A549 (cell line): ENCODE measurements at regions not wholly inside any gene's neighbourhood (a gene's known extent, or its start where the extent isn't known, plus 50 kb on each side); places are given as distances from the start of the nearest gene placed in this dataset.

Source experiments
- ATAC-seq, 2 experiments: fragments of 200-7000 bp in 1 of 2; fragments of >200 bp in 1 of 2; cut with Nextera tagmentation in 1 of 2; cut with Tn5 transposase in 1 of 2; 3 replicates each; pipeline versions ENCODE4 v1.8.0 to v1.9.1; 2018 to 2020; ENCODE audit warnings: mild to moderate bottlenecking in 1 of 2, moderate library complexity in 1 of 2
- CTCF ChIA-PET: fragments of 300-600 bp; sonication (Branson Sonifier 250); formaldehyde crosslinking; extraction: SDS; loops from one replicate; lab custom pipeline; 2021; ENCODE audit warnings: antibody characterized with exemption, inconsistent platforms; lab: Yijun Ruan, JAX
- POLR2A ChIA-PET: fragments of 350-600 bp; formaldehyde crosslinking; extraction: SDS; loops from one replicate; lab custom pipeline; 2021; ENCODE audit warnings: antibody characterized with exemption, inconsistent platforms; lab: Yijun Ruan, JAX
- DNase-seq, 2 experiments: peaks; one replicate each; pipeline versions ENCODE4 v3.0.0 to v3.0.0-alpha.2; 2011 to 2016; ENCODE audit warnings: low read depth in 1 of 2, low spot score in 1 of 2
- FAIRE-seq: peaks from 2 replicates; lab custom pipeline; 2011; peaks lifted over from hg19 to GRCh38; lab: Jason Lieb, UNC
- H3K27ac ChIP-seq, 2 experiments: fragments of >200 bp; sonication (Bioruptor Twin); formaldehyde crosslinking; 3 replicates each; pipeline ENCODE4 v1.5.1; 2016 to 2017
- H3K4me1 ChIP-seq: fragments of >200 bp; sonication (Bioruptor Twin); formaldehyde crosslinking; 3 replicates; pipeline ENCODE4 v1.6.1; 2016
- H3K4me2 ChIP-seq: fragments of >200 bp; sonication (Bioruptor Twin); formaldehyde crosslinking; 3 replicates; pipeline ENCODE4 v1.6.1; 2016
- H3K4me3 ChIP-seq: fragments of >200 bp; sonication (Bioruptor Twin); formaldehyde crosslinking; 3 replicates; pipeline ENCODE4 v1.5.1; 2016
- H3K9me3 ChIP-seq: fragments of >200 bp; sonication (Bioruptor Twin); formaldehyde crosslinking; 3 replicates; pipeline ENCODE4 v1.6.1; 2016
- BCL3 ChIP-seq: fragments of >200 bp; sonication (Bioruptor Twin); formaldehyde crosslinking; IDR thresholded peaks from 3 replicates; pipeline ENCODE4 v1.6.1; 2016
- CEBPB ChIP-seq, 2 experiments: fragments of >200 bp in 1 of 2; sonication (Bioruptor Twin) in 1 of 2; formaldehyde crosslinking in 1 of 2; IDR thresholded peaks; 2 replicates each; pipeline ENCODE4 v1.6.1; 2012 to 2016
- E2F6 ChIP-seq: IDR thresholded peaks from 2 replicates; pipeline ENCODE4 v1.6.1; 2012; ENCODE audit warnings: low read depth, borderline replicate concordance
- ESRRA ChIP-seq: fragments of 150-350 bp; IDR thresholded peaks from 2 replicates; pipeline ENCODE4 v1.6.1; 2014; ENCODE audit warnings: mild to moderate bottlenecking, low read length, borderline replicate concordance
- FOSL2 ChIP-seq, 2 experiments: fragments of 450-650 bp in 1 of 2; fragments of >200 bp in 1 of 2; sonication (Bioruptor Twin) in 1 of 2; formaldehyde crosslinking; IDR thresholded peaks; 2 replicates each; pipeline versions ENCODE4 v1.5.0 to v1.6.1; 2016 to 2020; ENCODE audit warnings: mild to moderate bottlenecking in 1 of 2, moderate library complexity in 1 of 2
- GATA3 ChIP-seq: IDR thresholded peaks from 2 replicates; pipeline ENCODE4 v1.6.1; 2012; ENCODE audit warnings: borderline replicate concordance
- HDAC2 ChIP-seq: fragments of 200-600 bp; sonication (generic); IDR thresholded peaks from 2 replicates; pipeline ENCODE4 v1.6.1; 2016
- HES2 ChIP-seq: fragments of >200 bp; sonication (Bioruptor Twin); formaldehyde crosslinking; IDR thresholded peaks from 2 replicates; pipeline ENCODE4 v1.6.1; 2016
- HOXB13 ChIP-seq: fragments of 250-450 bp; sonication (Bioruptor Pico); IDR thresholded peaks from 2 replicates; pipeline ENCODE4 v1.5.0; 2020; ENCODE audit warnings: low read depth, mild to moderate bottlenecking, moderate library complexity
- HOXB5 ChIP-seq: fragments of 250-450 bp; sonication (Bioruptor Pico); IDR thresholded peaks from 2 replicates; pipeline ENCODE4 v1.5.0; 2020; ENCODE audit warnings: mild to moderate bottlenecking, moderate library complexity
- JUN ChIP-seq, 2 experiments: fragments of >200 bp; sonication (Bioruptor Twin); formaldehyde crosslinking; IDR thresholded peaks; 2 replicates in 1 of 2; 3 replicates in 1 of 2; pipeline ENCODE4 v1.6.1; 2016 to 2017
- KDM5A ChIP-seq: fragments of 200-600 bp; sonication (generic); IDR thresholded peaks from 2 replicates; pipeline ENCODE4 v1.6.1; 2016; ENCODE audit warnings: antibody characterized with exemption, mild to moderate bottlenecking
- NFE2L2 ChIP-seq: fragments of 150-350 bp; conservative IDR thresholded peaks from 2 replicates; pipeline ENCODE4 v1.6.1; 2014; ENCODE audit warnings: low read length
- NPAS2 ChIP-seq: fragments of 250-450 bp; sonication (Bioruptor Pico); IDR thresholded peaks from 2 replicates; pipeline ENCODE4 v1.8.0; 2022; ENCODE audit warnings: mild to moderate bottlenecking, moderate library complexity, borderline replicate concordance
- NR3C1 ChIP-seq: fragments of >200 bp; sonication (Bioruptor Twin); formaldehyde crosslinking; IDR thresholded peaks from 3 replicates; pipeline ENCODE4 v1.6.1; 2017
- PBX3 ChIP-seq: IDR thresholded peaks from 2 replicates; pipeline ENCODE4 v1.6.1; 2012
- PHF8 ChIP-seq: fragments of 200-600 bp; sonication (generic); IDR thresholded peaks from 2 replicates; pipeline ENCODE4 v1.6.1; 2016; ENCODE audit warnings: low read depth, mild to moderate bottlenecking, antibody characterized with exemption, moderate library complexity, borderline replicate concordance
- POLR2A ChIP-seq: IDR thresholded peaks from 2 replicates; pipeline ENCODE4 v1.6.1; 2012; ENCODE audit warnings: mild to moderate bottlenecking, low read length
- POLR2AphosphoS2 ChIP-seq: conservative IDR thresholded peaks from 2 replicates; pipeline ENCODE4 v1.6.1; 2012; ENCODE audit warnings: low read length, improper control_type of control experiment, inconsistent platforms
- RAD21 ChIP-seq, 2 experiments: fragments of >200 bp in 1 of 2; sonication (Bioruptor Twin) in 1 of 2; formaldehyde crosslinking in 1 of 2; IDR thresholded peaks in 1 of 2; conservative IDR thresholded peaks in 1 of 2; 2 replicates in 1 of 2; 3 replicates in 1 of 2; pipeline ENCODE4 v1.6.1; 2012 to 2018; ENCODE audit warnings: inconsistent platforms in 1 of 2
- RARB ChIP-seq: fragments of 250-450 bp; sonication (Bioruptor Pico); IDR thresholded peaks from 2 replicates; pipeline ENCODE4 v1.8.0; 2021; ENCODE audit warnings: mild to moderate bottlenecking, moderate library complexity
- TFCP2L1 ChIP-seq: fragments of 250-450 bp; sonication (Bioruptor Pico); IDR thresholded peaks from 2 replicates; pipeline ENCODE4 v1.5.0; 2021; ENCODE audit warnings: mild to moderate bottlenecking
- USF2 ChIP-seq: fragments of 450-650 bp; IDR thresholded peaks from 2 replicates; pipeline ENCODE4 v1.6.1; 2014; ENCODE audit warnings: antibody characterized with exemption
- ZFP36 ChIP-seq: fragments of 450-650 bp; IDR thresholded peaks from 2 replicates; pipeline ENCODE4 v1.6.1; 2014; ENCODE audit warnings: borderline replicate concordance; ENCODE audit not compliant: partially characterized antibody
- WGBS: methylation state at CpG from one replicate; pipeline ENCODE4 v1.1.6; 2017; ENCODE audit errors: missing lambda C conversion rate; 5-methylcytosine and 5-hydroxymethylcytosine counted together

- TF ChIP-seq GATA3: no peak
- TF ChIP-seq NR3C1: no peak
- TF ChIP-seq KDM5A: no peak
- no peak for TF ChIP-seq NFE2L2
- no peak for TF ChIP-seq RARB
- no peak for TF ChIP-seq FOSL2 (IDR thresholded peaks at IDR 0.05)
- no peak for TF ChIP-seq FOSL2 (CRISPR knock-in tag; IDR thresholded peaks at IDR 0.05)
- TF ChIP-seq RAD21 (conservative IDR thresholded peaks at IDR 0.05 in 1 of 2, IDR thresholded peaks at IDR 0.05 in 1 of 2): no peak
Observed at GRCh38 chr13:34320084-34320483, 502.1 kb downstream of the RFC3 start (continued).

- ChIA-PET CTCF (no interaction called here), POLR2A (no interaction called here)
- Histone ChIP-seq H3K27ac (no peak overlapping the region), H3K9me3 (0 out of 3 replicates have a peak, but pooled peaks cover 4% of the 10 kb centered on the region)
- 82% methylated on average over 9 of the region's 9 CpGs for WGBS
- FAIRE-seq: no peak
- no peak for TF ChIP-seq PBX3
- TF ChIP-seq HOXB13 (CRISPR knock-in tag): no peak
- no peak for TF ChIP-seq NR3C1
- no peak for TF ChIP-seq POLR2AphosphoS2
- TF ChIP-seq GATA3: no peak
- no peak for TF ChIP-seq HOXB5 (CRISPR knock-in tag)
- no peak for TF ChIP-seq POLR2A
- no peak for TF ChIP-seq PHF8
- TF ChIP-seq HES2: no peak
- no peak for TF ChIP-seq ZFP36
- TF ChIP-seq ESRRA: no peak
- TF ChIP-seq HDAC2: no peak
- no peak for TF ChIP-seq E2F6
- TF ChIP-seq TFCP2L1: no peak
- no peak for TF ChIP-seq RAD21 (conservative IDR thresholded peaks at IDR 0.05 in 1 of 2, IDR thresholded peaks at IDR 0.05 in 1 of 2)
- no peak for TF ChIP-seq USF2
- TF ChIP-seq NPAS2 (CRISPR knock-in tag): no peak
- TF ChIP-seq CEBPB (IDR thresholded peaks at IDR 0.05): no peak
- no peak for TF ChIP-seq JUN (IDR thresholded peaks at IDR 0.05)
- TF ChIP-seq, all 56 proteins: peak for 0
- H3K4me2 ChIP-seq: no peak overlapping the region
- H3K4me1 ChIP-seq: no peaks in the 10 kb centered on the region
- ATAC-seq (no peak), DNase-seq (no peak)
- H3K4me3 ChIP-seq: no peak overlapping the region
Observed at GRCh38 chr13:34322014-34322742, 504.2 kb downstream of the RFC3 start.

GRCh38 chr13:34322743-34323074 is 504.8 kb downstream of the RFC3 start:
- Histone ChIP-seq H3K27ac (no peak overlapping the region), H3K4me1 (no peaks in the 10 kb centered on the region), H3K4me3 (no peak overlapping the region), H3K9me3 (0 out of 3 replicates have a peak, but pooled peaks cover 7% of the 10 kb centered on the region), H3K4me2 (no peak overlapping the region)
- 82% methylated on average over 3 of the region's 3 CpGs for WGBS
- TF ChIP-seq RAD21 (conservative IDR thresholded peaks at IDR 0.05 in 1 of 2, IDR thresholded peaks at IDR 0.05 in 1 of 2) (no peak), BCL3 (no peak)
- no peak for DNase-seq
- ChIA-PET CTCF (no interaction called here), POLR2A (no interaction called here)
- no peak for ATAC-seq
- no peak for FAIRE-seq
